ENCODE measurements at regions not wholly inside any gene's neighbourhood (a gene's known extent, or its start where the extent isn't known, plus 50 kb on each side); places are given as distances from the start of the nearest gene placed in this dataset.
"Not testable (repeated sequence)": the region's sequence is repeated elsewhere in the genome, so short reads cannot be mapped to it uniquely, and the experiment has no call there.

DNA sequence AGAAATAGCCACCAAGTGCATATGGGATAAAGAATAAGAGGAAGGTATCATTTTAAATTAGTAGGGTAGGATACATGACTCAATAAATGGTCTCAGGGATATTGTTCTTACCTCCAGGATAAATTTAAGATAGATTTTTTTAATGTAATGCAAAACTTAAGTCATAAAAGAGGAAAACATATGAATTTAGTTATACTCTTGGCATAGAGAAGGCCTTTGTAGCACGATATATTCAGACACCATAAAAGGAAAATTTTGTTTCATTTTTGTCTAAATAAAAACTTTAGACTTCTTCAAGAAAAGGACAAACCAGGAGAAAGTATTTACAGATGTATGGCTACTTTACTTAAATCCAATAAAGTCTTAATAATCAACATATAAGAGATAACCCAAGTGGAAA is 78.5 kb upstream of the CAB39 start:
- no peak overlapping the region for H3K4me3 ChIP-seq (ENCODE audit: low read depth, low read length)
- H3K9ac ChIP-seq, result no peak overlapping the region
- no peaks in the 10 kb centered on the region for H3K79me2 ChIP-seq
- no peak overlapping the region for H2AFZ ChIP-seq
- no peaks in the 10 kb centered on the region for H3K4me1 ChIP-seq
- no peak overlapping the region for H3K27ac ChIP-seq
- no peaks in the 10 kb centered on the region for H3K36me3 ChIP-seq (ENCODE audit: control insufficient read depth, insufficient read depth, low read length)
- no peaks in the 10 kb centered on the region for H3K27me3 ChIP-seq (ENCODE audit: control insufficient read depth, insufficient read depth, low read length)
- H3K9me3 ChIP-seq (ENCODE audit: control insufficient read depth, low read length), result no peaks in the 10 kb centered on the region
- TF ChIP-seq, protein P1, sequence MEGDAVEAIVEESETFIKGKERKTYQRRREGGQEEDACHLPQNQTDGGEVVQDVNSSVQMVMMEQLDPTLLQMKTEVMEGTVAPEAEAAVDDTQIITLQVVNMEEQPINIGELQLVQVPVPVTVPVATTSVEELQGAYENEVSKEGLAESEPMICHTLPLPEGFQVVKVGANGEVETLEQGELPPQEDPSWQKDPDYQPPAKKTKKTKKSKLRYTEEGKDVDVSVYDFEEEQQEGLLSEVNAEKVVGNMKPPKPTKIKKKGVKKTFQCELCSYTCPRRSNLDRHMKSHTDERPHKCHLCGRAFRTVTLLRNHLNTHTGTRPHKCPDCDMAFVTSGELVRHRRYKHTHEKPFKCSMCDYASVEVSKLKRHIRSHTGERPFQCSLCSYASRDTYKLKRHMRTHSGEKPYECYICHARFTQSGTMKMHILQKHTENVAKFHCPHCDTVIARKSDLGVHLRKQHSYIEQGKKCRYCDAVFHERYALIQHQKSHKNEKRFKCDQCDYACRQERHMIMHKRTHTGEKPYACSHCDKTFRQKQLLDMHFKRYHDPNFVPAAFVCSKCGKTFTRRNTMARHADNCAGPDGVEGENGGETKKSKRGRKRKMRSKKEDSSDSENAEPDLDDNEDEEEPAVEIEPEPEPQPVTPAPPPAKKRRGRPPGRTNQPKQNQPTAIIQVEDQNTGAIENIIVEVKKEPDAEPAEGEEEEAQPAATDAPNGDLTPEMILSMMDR (IDR thresholded peaks at IDR 0.05), result no peak
- H3K4me2 ChIP-seq (ENCODE audit: low read length), result no peak overlapping the region

DNA sequence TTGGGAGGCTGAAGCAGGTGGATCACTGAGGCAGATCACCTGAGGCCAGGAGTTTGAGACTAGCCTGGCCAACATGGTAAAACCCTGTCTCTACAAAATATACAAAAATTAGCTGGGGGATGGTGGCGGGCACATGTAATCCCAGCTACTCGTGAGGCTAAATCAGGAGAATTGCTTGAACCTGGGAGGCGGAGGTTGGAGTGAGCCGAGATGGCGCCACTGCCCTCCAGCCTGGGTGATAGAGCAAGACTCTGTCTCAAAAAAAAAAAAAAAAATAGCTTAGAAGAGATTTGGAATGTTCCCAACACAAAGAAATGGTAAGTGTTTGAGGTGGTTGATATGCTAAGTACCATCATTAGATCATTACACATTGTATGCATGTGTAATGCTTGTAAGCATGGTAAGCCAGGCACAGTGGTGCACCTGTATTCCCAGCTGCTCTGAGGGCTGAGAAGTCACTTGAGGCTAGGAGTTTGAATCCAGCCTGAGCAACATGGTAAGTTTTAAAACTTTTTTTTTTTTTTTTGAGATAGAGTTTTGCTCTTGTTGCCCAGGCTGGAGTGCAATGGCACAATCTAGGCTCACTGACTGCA is 77.8 kb upstream of the CAB39 start:
- H3K9ac ChIP-seq; H3K27me3 ChIP-seq (ENCODE audit: control insufficient read depth, insufficient read depth, low read length); H3K36me3 ChIP-seq (ENCODE audit: control insufficient read depth, insufficient read depth, low read length); H3K27ac ChIP-seq; H3K9me3 ChIP-seq (ENCODE audit: control insufficient read depth, low read length); H3K4me1 ChIP-seq; H3K4me2 ChIP-seq (ENCODE audit: low read length); H2AFZ ChIP-seq; H3K79me2 ChIP-seq; H3K4me3 ChIP-seq (ENCODE audit: low read depth, low read length): not testable (repeated sequence)

DNA sequence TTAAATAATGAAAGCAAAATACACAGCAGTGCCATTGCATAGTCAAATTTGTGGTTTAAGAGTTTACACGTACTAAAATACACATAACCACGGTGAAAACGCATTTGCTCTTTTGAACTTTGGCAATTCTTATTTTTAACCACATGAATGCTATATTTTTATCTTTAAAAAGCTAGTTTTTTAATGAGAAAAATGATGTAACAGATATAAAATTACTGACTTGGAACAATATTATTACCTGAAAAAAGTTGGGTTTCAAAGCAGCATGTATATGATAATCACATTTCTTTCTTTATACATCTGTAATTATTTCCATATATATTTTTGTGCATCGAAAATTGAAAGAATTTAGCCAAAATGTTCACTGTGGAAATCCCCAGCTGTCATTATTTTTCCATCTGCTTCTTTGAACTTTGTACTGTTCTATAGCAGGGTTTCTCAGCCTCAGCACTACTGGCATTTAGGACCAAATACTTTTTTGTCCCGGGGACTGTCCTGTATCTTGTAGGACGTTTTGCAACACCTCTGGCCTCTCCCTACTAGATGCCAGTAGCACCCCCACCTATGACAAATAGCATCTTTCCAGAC is 75.9 kb upstream of the CAB39 start:
- no peaks in the 10 kb centered on the region for H3K79me2 ChIP-seq
- H3K27ac ChIP-seq, result no peak overlapping the region
- H3K4me3 ChIP-seq (ENCODE audit: low read depth, low read length), result no peak overlapping the region
- no peaks in the 10 kb centered on the region for H3K9me3 ChIP-seq (ENCODE audit: control insufficient read depth, low read length)
- TF ChIP-seq, protein P1 (IDR thresholded peaks at IDR 0.05), result no peak
- H3K4me2 ChIP-seq (ENCODE audit: low read length), result no peak overlapping the region
- H3K4me1 ChIP-seq, result no peaks in the 10 kb centered on the region
- H3K36me3 ChIP-seq (ENCODE audit: control insufficient read depth, insufficient read depth, low read length), result no peaks in the 10 kb centered on the region
- no peak overlapping the region for H3K9ac ChIP-seq
- no peaks in the 10 kb centered on the region for H3K27me3 ChIP-seq (ENCODE audit: control insufficient read depth, insufficient read depth, low read length)
- no peak overlapping the region for H2AFZ ChIP-seq

DNA sequence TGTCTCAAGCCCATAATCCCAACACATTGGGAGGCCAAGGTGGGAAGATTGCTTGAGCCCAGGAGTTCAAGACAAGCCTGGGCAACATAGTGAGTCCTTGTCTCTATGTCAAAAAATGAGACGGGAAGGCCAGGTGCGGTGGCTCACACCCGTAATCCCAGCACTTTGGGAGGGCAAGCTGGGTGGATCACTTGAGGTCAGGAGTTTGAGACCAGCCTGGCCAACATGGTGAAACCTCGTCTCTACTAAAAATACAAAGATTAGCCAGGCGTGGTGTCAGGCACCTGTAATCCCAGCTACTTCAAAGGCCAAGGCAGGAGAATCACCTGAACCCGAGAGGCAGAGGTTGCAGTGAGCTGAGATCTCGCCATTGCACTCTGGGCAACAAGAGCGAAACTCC is 75.2 kb upstream of the CAB39 start:
- H2AFZ ChIP-seq, result not testable (repeated sequence)

DNA sequence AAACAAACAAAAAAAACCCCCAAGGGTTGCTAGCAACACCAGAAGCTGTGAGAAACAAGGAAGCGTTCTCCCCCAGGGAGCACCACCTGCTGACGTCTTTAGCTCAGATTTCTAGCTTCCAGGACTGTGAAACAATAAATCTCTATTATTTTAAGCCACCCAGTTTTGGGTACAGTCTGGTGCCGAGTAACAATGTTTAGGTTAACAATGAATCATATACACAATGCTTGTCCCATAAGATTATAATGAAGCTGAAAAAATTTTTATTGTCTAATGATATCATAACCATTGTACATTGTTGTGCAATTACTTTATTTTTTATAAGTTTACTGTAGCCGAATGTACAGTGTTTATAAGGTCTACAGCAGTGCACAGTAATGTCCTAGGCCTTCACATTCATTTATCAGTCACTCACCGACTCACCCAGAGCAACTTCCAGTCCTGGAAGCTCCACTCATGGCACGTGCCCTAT is 72.1 kb upstream of the CAB39 start:
- H3K27me3 ChIP-seq (ENCODE audit: control insufficient read depth, insufficient read depth, low read length), result no peaks in the 10 kb centered on the region
- H3K4me2 ChIP-seq (ENCODE audit: low read length), result no peak overlapping the region
- no peaks in the 10 kb centered on the region for H3K9me3 ChIP-seq (ENCODE audit: control insufficient read depth, low read length)
- no peaks in the 10 kb centered on the region for H3K4me1 ChIP-seq
- H3K27ac ChIP-seq, result no peak overlapping the region
- no peaks in the 10 kb centered on the region for H3K79me2 ChIP-seq
- H2AFZ ChIP-seq, result no peak overlapping the region
- H3K9ac ChIP-seq, result no peak overlapping the region
- no peak overlapping the region for H3K4me3 ChIP-seq (ENCODE audit: low read depth, low read length)
- no peaks in the 10 kb centered on the region for H3K36me3 ChIP-seq (ENCODE audit: control insufficient read depth, insufficient read depth, low read length)
- TF ChIP-seq, protein P1 (IDR thresholded peaks at IDR 0.05), result no peak

More for the DNA sequence above, 75.2 kb upstream of the CAB39 start:
- not testable (repeated sequence) for H3K27me3 ChIP-seq (ENCODE audit: control insufficient read depth, insufficient read depth, low read length); H3K4me3 ChIP-seq (ENCODE audit: low read depth, low read length); H3K9ac ChIP-seq; H3K4me2 ChIP-seq (ENCODE audit: low read length); H3K9me3 ChIP-seq (ENCODE audit: control insufficient read depth, low read length); H3K79me2 ChIP-seq; H3K36me3 ChIP-seq (ENCODE audit: control insufficient read depth, insufficient read depth, low read length); H3K4me1 ChIP-seq; H3K27ac ChIP-seq

DNA sequence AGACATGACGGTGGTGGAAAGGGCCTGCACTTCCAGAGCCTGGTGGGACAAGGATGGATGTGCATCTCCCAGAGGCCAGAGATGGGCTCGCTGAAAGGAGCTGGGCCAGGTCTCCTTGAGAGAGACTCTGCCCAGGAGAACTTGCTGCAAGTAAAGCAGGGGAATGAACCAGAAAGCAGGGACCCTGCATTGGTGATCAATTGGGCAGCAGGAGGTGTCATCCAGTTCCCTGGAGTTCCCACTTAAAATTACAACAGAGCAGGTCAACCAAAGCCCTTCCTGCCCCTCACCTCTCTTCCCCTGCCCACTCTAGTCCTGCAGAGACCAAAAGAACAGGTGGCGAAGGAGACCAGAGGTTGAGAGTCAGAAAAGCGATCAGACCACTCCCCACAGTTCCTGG is 69.7 kb upstream of the CAB39 start:
- Histone ChIP-seq H3K9me3 (ENCODE audit: control insufficient read depth, low read length) (no peaks in the 10 kb centered on the region), H3K27ac (no peak overlapping the region), H3K4me2 (ENCODE audit: low read length) (no peak overlapping the region), H3K9ac (no peak overlapping the region), H3K27me3 (ENCODE audit: control insufficient read depth, insufficient read depth, low read length) (no peaks in the 10 kb centered on the region), H3K4me3 (ENCODE audit: low read depth, low read length) (no peak overlapping the region), H3K36me3 (ENCODE audit: control insufficient read depth, insufficient read depth, low read length) (no peaks in the 10 kb centered on the region), H2AFZ (no peak overlapping the region), H3K79me2 (no peaks in the 10 kb centered on the region), H3K4me1 (no peaks in the 10 kb centered on the region)
- TF ChIP-seq, protein P1 (IDR thresholded peaks at IDR 0.05), result no peak
